Raji (cell line): ENCODE measurements at regions not wholly inside any gene's neighbourhood (a gene's known extent, or its start where the extent isn't known, plus 50 kb on each side); places are given as distances from the start of the nearest gene placed in this dataset.

Source experiments
- POLR2A ChIP-seq: IDR thresholded peaks from 2 replicates; pipeline ENCODE4 v1.6.1; 2011; ENCODE audit warnings: low read depth, low read length, control low read depth; ENCODE audit not compliant: insufficient read depth

DNA sequence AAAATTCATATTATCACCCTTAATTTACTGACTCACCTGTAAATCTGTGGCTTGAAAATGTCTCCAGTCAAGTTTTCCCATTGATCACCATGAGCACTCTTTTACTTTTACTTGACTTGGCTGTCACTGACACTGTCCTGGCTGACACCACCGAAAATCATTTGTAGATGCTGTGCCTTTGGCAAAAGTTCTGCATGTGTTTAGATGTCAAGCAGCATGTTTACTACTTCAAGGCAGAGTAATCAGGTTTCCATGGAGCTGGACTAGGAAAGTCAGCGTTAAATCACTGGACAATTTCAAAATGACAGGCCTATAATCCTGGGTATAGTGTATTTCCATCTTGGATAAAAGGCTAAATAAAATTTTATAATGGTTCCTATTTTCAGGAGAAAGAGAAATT is 1530.6 kb upstream of the CDH6 start:
- TF ChIP-seq POLR2A = no peak

DNA sequence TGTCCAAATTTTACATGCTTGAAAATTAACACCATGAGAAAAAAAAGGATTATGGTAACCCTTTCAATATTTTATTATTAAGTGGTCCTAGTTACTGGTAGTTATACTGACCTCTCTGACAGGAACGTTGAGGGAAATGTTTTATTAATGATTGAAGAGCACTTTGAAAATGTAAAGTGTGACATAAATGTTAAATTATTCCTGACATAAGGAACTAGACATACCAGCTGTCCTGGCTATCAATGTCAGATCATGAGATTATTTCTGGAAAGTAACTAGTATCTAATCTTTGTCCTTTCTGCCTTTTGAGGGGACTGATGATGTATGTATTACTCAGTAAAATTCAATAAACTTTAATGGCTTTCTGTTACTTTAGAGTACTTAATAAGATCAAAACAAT is 1538.5 kb upstream of the CDH6 start:
- no peak for TF ChIP-seq POLR2A

DNA sequence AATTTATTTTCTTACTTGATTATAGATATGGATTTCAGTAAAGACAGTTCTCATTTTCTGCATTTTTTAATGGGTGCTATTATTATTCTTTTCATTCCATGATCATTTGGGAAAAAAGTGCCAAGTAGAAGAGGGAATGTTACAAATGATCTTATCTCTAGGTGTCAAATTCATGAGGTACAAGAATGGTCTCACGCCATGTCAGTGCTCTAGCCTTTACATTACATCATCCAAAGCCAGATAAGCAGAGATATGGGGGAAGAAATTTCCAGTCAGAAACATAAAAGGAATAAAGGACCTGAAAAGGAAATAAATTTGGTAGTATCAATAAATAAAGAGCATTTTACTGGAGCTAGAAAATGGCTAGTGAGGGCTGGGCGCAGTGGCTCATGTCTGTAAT is 1544.2 kb upstream of the CDH6 start:
- TF ChIP-seq POLR2A = no peak

- no peak for TF ChIP-seq POLR2A
Measured at GRCh38 chr5:29642601-29643000, 1550.9 kb upstream of the CDH6 start.

- TF ChIP-seq POLR2A = no peak
Measured at GRCh38 chr5:29614206-29614605, 1579.3 kb upstream of the CDH6 start.

GRCh38 chr5:29588236-29588635 is 1605.2 kb upstream of the CDH6 start:
- TF ChIP-seq POLR2A = no peak

GRCh38 chr5:29587832-29588231 is 1605.7 kb upstream of the CDH6 start:
- TF ChIP-seq POLR2A = no peak

- no peak for TF ChIP-seq POLR2A
Measured at GRCh38 chr5:29568028-29568427, 1625.5 kb upstream of the CDH6 start.

DNA sequence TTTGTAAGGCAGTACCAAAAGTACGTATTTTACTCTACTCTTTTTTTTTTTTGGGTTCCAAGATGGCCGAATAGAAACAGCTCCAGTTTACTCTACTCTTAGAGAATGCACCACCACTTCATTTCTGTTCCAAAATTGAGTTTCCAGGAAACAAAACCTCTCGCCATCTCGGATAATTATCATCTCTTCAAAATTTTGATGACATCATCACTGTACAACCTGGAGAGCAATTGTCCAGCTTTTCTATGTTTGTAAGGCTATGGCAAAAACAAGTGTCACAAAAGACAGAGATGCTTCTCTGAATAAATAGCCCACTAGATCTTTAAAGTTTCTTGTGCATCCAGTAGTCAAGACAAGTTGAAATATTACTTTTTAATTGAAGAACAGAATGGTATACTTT is 1631.9 kb upstream of the CDH6 start:
- TF ChIP-seq POLR2A = no peak

GRCh38 chr5:29550523-29550922 is 1643.0 kb upstream of the CDH6 start:
- no peak for TF ChIP-seq POLR2A

DNA sequence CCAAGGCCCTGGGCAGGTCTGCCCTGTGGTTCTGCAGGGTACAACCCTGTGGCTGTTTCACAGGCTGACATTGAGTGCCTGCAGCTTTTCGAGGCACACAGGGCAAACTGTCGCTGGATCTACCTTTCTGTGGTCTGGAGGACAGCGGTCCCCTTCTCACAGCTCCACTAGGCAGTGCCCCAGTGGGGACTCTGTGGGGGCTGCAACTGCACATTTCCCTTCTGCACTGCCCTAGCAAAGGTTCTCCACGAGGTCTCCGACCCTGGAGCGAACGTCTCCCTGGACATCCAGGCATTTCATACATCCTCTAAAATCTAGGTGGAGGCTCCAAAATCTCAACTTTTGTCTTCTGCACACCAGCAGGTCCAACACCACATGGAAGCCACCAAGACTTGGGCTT is 1645.2 kb upstream of the CDH6 start:
- TF ChIP-seq POLR2A = no peak

GRCh38 chr5:29547236-29547865 is 1646.1 kb upstream of the CDH6 start:
- TF ChIP-seq POLR2A = no peak

DNA sequence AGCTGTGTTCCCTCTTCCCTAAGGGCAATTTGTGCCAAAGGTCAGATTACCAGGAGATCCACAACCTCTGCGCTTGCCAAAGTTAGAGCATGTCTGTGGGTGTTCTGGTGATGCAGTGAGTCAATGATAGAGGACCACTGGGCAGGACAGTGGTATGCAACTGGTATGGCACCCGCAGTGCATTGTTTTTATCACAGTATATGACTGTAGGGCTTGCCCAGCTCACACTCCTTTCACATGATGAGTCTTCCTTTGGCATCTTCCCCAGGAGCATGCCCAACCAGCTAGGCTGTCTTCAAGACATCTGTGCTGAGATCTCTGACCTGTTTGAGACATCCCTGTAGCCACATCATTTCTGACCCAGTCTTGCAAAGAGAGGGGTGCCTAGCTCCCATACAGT is 1650.0 kb upstream of the CDH6 start:
- TF ChIP-seq POLR2A = no peak

DNA sequence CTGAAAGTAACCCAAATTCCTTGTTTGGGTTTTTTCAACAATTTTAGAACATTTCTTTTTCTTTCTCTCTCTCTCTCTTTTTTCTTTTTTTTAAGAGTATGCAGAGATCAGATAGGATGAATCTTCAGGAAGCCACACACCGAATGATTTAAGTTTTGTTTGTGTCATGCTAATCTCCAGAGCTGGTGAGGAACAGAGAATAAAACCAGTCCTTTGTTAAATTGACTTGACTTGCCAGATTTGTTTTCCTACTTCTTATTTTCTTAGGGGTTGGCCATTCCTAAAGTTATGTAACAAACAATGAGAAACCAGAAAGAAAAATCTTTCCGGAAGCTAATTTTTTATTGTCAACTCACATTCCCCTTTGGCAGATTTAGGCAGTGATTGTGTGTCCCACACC is 1669.3 kb upstream of the CDH6 start:
- TF ChIP-seq POLR2A = no peak

DNA sequence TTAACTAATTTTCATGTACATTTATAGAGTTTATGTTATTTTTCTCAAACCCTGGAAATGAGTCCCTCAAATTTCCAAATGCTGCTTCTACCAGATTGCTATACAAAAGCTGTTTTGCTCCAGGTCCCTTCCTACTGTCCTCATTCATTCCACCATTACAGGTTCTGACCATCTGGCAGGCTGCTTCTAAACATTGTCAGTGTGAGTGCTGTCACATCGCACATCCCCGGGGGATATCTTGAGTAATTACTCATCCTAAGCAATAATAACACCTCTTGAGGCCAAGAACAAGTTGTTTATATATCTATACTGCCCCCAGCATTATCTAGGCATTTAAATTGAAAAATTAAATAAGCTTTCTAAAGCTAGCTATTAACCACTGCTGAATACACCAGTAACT is 1675.3 kb upstream of the CDH6 start:
- no peak for TF ChIP-seq POLR2A

DNA sequence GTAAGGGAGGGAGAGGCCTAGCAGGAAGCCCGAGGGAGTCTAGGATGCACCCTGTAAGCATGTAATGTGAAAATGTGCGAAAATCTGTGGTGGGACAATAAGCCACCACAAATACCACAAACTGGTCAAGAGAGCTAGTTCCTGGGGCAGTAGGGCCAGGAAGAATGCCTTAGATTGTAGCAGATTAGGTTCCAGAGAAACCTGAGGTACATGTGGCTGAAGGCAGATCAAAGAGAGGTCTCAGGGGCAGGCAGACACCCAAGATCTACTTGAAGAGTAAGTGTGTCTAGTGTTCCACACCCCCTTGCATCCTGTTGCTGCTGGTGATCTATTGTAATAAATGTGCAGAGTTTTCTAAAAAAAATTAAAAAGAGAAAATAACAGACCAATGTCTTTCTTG is 1677.3 kb upstream of the CDH6 start:
- no peak for TF ChIP-seq POLR2A

DNA sequence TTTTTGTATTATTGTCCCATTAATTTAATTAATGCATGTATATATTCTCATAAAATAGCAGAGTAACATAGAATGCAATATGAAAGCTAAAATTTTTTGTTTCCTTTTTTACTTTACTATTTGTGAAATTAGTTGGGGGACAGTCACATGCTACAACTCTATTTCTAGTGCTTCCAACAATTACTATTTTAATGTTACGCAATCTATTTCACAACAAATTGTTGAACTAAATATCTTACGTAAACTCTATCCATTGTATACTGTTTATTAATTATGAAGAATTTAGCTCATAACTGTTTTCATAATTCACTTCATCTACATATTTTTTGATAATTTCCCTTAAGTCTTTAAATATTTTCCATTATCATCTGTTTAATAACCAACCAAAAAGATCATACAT is 1685.4 kb upstream of the CDH6 start:
- no peak for TF ChIP-seq POLR2A
